ENCODE measurements at regions not wholly inside any gene's neighbourhood (a gene's known extent, or its start where the extent isn't known, plus 50 kb on each side); places are given as distances from the start of the nearest gene placed in this dataset.

DNA sequence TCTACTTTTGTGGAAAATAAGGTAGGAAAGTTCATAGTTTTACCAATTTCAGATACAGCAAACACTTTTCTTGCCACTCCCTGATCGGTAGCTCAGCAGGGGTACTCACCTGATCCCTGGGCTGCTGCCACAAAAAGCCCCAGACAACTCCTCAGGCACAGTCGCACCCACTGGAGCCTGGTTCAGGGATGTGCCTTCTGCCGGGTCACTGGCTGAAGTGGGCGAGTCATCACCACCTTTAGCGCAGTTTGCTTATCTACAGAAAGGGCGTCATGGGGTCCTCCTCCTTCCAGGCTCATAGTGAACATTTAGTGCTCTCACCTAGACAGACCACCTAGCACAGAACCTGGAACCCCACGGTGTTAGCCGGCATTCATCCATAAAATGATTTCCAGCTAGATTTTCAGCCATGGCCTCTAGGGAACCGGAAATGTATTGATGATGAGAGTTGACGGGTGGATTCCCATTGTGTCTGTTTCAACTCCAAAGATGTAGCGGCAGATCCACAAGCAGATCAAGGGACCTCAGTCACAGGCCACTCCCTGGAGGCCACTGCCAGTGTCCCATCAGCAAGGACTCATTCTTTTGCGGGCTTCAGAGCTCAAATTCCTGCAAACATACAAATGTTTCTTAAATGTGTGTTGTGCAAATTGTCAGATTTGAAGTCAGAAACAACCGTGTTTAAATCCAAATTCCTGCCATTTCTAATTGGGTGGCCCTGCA, 408.4 kb upstream of the SALL3 start:
- intact Hi-C loops (cut with DNase I, micrococcal nuclease) = no loop called here
- TF ChIP-seq, protein P1, sequence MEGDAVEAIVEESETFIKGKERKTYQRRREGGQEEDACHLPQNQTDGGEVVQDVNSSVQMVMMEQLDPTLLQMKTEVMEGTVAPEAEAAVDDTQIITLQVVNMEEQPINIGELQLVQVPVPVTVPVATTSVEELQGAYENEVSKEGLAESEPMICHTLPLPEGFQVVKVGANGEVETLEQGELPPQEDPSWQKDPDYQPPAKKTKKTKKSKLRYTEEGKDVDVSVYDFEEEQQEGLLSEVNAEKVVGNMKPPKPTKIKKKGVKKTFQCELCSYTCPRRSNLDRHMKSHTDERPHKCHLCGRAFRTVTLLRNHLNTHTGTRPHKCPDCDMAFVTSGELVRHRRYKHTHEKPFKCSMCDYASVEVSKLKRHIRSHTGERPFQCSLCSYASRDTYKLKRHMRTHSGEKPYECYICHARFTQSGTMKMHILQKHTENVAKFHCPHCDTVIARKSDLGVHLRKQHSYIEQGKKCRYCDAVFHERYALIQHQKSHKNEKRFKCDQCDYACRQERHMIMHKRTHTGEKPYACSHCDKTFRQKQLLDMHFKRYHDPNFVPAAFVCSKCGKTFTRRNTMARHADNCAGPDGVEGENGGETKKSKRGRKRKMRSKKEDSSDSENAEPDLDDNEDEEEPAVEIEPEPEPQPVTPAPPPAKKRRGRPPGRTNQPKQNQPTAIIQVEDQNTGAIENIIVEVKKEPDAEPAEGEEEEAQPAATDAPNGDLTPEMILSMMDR (IDR thresholded peaks at IDR 0.05) = no peak
- H3K4me1 ChIP-seq (ENCODE audit: low read depth) = no peaks in the 10 kb centered on the region
- DNase-seq = no peak
- H3K4me3 ChIP-seq = no peak overlapping the region
- H3K36me3 ChIP-seq (ENCODE audit: low read depth) = no peaks in the 10 kb centered on the region
- H3K9me3 ChIP-seq = peaks cover 38% of the 10 kb centered on the region
- ATAC-seq = no peak

GRCh38 chr18:78571831-78572347, 407.7 kb upstream of the SALL3 start:
- Histone ChIP-seq H3K4me1 (ENCODE audit: low read depth) (no peaks in the 10 kb centered on the region), H3K9me3 (peaks cover 42% of the 10 kb centered on the region), H3K4me3 (no peak overlapping the region), H3K36me3 (ENCODE audit: low read depth) (no peaks in the 10 kb centered on the region)
- intact Hi-C loops (cut with DNase I, micrococcal nuclease) = no loop called here
- TF ChIP-seq, protein P1 (IDR thresholded peaks at IDR 0.05) = no peak
- no peak for DNase-seq
- ATAC-seq = no peak

DNA sequence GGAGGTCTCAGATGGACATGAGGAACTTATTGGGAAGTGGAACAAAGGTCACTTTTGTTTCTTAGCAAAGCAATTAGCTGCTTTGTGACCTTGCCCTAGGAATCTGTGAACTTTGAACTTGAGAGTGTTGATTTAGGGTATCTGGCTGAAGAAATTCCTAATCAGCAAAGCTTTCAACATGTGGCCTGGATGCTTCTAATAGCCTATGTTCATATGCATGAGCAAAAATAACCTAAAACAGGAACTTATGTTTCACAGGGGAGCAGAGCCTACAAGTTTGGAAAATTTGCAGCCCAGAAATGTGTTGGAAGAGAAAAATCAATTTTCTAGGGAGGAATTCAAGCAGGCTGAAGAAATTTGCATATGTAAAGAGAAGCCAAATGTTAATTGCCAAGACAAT, 405.8 kb upstream of the SALL3 start:
- TF ChIP-seq, protein P1 (IDR thresholded peaks at IDR 0.05) = no peak
- DNase-seq (no peak), ATAC-seq (no peak)
- H3K36me3 ChIP-seq (ENCODE audit: low read depth) = no peaks in the 10 kb centered on the region
- no peaks in the 10 kb centered on the region for H3K4me1 ChIP-seq (ENCODE audit: low read depth)
- H3K9me3 ChIP-seq = peaks cover 38% of the 10 kb centered on the region
- H3K4me3 ChIP-seq = no peak overlapping the region
- intact Hi-C loops (cut with DNase I, micrococcal nuclease) = no loop called here

DNA sequence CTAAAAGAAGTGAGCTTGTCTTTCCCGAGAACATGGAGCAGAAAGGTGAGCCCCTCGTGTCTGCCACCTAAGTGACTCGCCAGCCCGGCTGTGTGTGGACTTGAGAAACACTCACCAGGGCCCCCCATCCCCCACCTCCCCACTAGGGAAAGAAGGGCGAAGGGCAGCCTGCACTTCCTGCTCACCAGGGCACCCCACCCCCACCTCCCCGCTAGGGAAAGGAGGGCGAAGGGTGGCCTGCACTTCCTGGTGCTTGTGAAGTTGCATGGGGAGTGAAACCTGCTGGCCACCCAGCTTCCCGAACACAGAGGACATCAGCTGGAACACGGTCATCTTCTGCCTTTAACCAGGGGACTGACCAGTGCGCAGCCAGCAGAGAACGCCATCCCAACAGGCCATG, 402.7 kb upstream of the SALL3 start:
- Histone ChIP-seq H3K36me3 (ENCODE audit: low read depth) (no peaks in the 10 kb centered on the region), H3K9me3 (peaks cover 33% of the 10 kb centered on the region), H3K4me3 (no peak overlapping the region), H3K4me1 (ENCODE audit: low read depth) (no peaks in the 10 kb centered on the region)
- no peak for DNase-seq
- intact Hi-C loops (cut with DNase I, micrococcal nuclease) = no loop called here
- ATAC-seq = no peak
- TF ChIP-seq, protein P1 (IDR thresholded peaks at IDR 0.05) = no peak

- Histone ChIP-seq H3K9me3 (peaks cover 16% of the 10 kb centered on the region), H3K4me3 (no peak overlapping the region), H3K4me1 (ENCODE audit: low read depth) (no peaks in the 10 kb centered on the region), H3K36me3 (ENCODE audit: low read depth) (no peaks in the 10 kb centered on the region)
- intact Hi-C loops (cut with DNase I, micrococcal nuclease) = no loop called here
- DNase-seq (no peak), ATAC-seq (no peak)
- TF ChIP-seq, protein P1 (IDR thresholded peaks at IDR 0.05) = no peak
Observed at GRCh38 chr18:78579449-78579848, 400.2 kb upstream of the SALL3 start.
